ENCODE measurements at regions not wholly inside any gene's neighbourhood (a gene's known extent, or its start where the extent isn't known, plus 50 kb on each side); places are given as distances from the start of the nearest gene placed in this dataset.

DNA sequence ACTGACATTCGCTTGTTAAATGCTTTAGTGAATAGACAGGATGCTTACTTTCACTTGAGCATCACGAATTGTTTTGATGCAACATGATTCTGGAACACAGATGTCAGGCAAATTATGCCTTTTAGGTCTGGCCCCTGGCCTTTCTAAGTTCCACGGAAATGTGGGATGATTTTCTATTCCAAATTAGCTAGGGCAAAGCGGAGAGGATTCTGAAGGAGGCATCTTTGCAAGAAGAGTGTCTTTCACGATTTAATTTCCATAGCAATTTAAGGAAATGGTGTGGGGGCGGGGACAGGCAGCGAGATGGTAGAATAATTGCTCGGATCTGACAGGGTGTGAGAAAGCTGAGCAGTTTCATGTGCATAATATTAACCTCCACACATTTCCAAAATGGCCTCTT, 238.5 kb upstream of the KCNMB2 start:
- DNase-seq (ENCODE audit: low read depth in 2 of 2): no peak

DNA sequence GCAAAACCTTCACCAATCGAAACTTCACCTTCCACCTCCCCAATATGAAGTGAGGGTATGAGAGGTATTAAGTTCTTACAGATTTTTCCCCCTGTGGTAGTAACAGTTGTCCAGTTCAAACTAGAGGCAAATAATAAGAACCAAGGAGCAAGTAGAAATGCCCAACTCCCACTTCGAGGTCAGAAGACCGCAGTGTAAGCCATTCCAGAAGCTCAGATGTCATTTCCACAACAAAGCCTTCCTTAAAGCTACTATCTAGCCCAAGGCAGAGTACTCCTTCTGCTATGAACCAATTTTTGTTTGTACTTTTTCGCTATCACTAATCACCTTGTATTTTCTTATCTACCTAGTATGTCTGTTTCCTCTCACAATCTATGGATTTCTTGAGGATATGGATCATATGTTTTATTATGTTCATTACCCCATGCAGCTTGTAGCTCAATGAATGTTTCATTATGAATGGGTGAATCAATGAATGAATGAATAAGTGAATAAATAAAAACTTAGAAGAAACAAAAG, 235.7 kb upstream of the KCNMB2 start:
- no peak for DNase-seq (ENCODE audit: low read depth in 2 of 2)

DNA sequence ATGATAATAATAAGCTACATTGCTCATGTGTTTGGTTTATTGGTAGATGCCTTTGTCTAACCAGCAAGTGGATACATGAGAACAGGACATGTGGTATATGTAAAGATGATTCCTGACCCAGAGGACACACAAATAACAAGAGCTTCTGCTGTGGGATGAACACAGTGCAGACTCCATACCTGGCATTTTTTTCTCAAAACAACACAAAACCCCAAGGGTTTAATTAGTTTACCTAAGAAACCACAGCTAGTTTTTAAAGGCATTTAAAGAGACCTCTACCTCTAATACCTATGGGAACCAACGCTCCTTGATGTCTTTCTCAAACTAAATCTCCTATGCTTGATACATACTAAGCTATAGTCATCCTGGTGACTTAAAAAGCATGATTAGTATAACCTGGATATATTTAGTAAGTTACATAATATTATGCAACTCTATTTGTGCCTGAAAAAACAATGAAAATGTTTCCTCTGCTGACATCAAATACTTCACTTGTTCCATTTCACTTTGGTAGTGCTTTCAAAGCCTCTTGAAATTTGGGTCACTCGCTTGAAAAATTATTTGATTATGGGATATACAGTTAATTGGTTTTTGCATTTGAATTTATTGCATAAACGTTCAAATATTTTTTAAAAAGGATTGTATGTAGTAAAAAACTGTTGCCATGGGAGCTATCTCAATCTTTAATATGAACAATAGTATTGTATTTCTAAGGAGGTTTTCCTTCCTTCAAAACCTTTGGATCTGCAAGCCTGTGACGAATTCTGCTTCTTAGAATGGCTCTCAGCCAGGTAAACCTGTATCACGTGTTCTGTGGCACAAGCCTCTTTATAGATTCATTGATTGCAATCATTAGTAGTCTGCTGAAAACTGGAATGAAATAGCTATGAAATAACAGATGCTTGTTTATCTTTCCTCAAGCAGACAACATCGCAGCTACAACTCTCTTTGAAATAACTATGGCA, 233.0 kb upstream of the KCNMB2 start:
- no peak for DNase-seq (ENCODE audit: low read depth in 2 of 2)

DNA sequence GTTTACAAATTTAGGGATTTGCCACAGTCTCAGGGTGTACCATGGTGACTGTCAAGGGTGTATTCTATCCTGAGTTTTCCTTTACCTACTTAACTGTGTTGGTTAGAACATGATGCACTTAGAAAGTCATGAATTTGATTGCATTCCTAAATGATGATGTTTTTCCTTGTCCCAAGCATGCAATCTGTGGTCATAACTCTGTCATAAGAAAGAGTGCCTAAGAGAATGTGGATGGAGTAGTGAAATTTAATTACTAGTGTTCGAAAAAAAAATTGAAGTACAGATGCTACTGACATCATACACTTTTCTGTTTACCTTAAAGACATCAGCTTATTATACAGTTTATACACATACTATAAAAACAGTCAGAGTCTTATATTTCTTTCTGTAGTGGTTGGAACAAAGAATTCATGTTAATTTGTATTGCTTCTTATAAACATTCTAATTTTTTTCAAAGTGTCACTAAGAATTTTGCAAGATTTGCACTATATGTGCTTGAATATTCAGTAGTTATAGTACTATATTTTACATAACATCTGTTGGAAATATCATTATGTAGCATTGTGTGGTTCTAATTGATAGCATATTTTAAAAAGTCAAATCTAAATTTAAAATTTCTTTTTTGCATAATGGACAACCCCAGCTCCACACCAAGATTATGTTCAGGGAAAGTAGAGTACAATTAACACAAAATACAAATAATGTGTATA, 231.3 kb upstream of the KCNMB2 start:
- DNase-seq (ENCODE audit: low read depth in 2 of 2): no peak

DNA sequence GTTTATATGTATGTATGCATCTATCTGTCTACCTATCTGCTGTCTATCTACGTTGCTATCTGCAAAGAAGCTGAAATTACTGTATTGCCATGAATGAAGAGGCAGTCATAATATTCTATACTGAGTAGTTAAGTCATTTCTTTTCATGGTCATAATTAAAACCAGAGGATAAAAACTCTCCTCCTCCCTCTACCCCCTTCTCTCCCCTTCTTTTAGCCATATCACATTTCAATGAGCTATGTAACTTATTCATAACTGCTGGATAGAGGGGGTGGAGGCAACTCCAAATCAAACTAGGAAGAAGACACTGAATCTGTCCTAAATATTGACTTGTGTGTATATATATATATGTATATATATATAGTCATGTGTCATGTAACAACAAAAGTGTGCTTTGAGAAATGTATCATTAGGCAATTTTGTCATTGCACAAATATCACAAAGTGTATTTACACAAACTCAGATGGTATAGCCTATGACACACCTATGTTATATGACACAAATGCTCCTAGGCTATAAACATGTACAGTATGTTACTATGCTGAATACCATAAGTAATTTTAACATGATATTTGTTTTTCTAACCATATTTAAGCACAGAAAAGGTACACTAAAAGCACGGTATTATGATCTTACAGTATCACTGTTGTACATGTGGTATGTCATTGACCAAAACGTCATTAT, 229.7 kb upstream of the KCNMB2 start:
- DNase-seq (ENCODE audit: low read depth in 2 of 2): no peak

DNA sequence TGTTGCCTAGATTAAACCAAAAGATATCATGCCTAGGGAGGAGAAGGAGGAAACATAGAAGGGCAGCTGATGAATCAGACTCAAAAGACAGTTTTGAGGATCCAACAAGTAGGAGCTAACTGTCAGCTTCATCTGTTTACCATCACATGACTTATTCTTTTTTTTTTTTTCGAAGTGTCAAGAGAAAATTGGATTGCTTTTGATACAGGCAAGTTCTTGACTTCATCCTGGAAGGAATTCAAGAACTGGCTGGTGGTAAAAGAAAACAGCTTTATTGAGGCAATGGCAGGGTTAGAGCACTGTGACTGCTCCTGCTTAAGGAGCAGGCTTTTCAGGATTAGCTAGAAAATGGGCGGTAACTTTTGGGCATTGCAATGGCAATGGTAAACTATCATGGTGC, 227.5 kb upstream of the KCNMB2 start:
- DNase-seq (ENCODE audit: low read depth in 2 of 2): no peak

DNA sequence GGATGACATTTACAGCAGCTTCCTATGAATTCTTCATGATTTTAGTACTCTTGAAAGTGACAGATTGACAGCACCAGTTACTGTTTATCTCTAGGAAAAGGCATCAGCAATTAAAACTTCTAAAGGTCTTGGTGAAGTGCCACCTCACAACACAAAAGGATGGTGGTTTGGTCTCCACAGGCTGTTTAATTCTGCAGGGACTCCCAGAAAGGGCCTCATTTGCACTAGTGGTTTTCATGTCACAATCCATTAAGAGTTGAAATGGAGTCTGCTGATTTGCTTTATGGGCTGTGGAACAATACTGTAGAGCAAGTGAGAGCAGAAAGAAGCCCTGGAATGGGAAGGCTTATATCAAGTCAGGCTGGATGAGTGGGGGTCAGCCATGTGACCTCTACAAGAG, 225.3 kb upstream of the KCNMB2 start:
- DNase-seq (ENCODE audit: low read depth in 2 of 2): no peak

DNA sequence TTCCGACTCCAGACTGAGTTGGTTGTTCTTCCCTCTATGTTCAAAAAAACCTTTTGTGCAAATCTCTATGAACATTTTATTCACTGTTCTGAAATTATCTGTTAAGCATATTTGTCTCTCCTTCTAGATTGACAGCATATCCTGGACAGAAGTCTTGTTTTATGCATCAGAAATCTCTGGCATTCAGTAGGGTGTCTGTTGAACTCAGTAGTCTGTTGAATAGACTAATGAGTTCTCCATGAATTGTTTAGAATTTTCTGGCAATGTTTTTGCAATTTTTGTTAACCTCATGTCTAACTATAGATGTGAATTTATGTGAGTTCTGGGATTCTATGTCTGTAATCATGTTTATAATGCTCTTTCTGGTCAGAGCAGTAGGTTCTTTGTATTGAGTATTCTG, 222.5 kb upstream of the KCNMB2 start:
- no peak for DNase-seq (ENCODE audit: low read depth in 2 of 2)

DNA sequence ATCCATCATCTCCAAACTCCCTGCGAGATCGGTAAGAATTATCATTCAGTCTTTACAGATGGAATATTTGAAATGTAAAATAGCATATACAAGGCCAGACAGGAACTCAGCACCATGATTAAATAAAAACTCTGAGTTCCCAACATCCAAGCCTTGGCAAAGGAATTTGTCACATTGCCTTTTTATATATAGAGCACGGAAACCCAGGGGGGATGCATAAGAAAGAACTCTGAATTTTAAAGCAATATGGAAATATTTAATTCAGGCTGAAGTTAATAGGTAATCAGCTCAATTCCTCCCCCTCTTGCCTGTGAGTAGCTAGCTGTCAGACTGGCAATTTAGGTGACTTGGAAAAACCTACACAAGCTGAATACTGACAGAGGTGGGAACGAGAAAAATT, 217.9 kb upstream of the KCNMB2 start:
- no peak for DNase-seq (ENCODE audit: low read depth in 2 of 2)

DNA sequence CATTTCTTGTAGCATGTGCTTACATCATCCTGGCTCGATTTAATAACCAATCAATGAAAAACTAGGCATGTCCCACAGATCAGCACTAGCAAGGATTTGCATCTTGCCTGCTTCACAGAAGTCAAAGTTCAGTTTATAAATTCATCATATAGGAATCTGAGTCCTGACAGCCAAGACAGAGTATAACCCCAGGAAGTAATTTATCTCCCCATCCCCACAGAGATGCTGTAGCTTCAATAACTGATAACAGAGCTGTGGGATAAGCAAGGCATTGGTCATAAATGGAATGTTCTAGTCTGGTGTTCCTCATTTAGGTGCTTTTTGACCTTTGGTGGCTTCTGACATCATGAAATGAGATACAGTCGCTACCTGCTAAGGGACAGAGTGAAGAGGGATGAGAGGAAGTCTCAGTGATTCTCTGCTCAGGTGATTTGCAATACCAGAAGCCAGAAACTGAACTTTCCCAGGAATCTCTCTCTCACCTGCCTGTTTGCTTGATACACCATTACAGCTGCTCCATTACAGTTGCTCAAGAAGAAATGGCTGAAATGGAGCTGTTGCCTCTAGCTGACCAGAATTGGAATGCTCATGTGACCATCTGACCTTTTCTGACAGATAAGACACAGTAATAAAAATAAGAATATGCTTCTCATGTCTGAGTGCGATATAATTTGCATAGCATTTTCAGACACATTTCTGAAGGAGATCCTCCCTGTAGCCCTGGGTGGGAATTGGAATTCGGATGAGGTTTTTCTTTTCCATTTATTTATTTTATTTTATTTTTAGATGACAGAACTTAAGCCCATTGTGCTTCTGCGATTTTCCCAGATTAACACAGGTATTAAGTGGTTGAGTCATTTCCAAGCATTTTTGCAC, 217.1 kb upstream of the KCNMB2 start:
- no peak for DNase-seq (ENCODE audit: low read depth in 2 of 2)

DNA sequence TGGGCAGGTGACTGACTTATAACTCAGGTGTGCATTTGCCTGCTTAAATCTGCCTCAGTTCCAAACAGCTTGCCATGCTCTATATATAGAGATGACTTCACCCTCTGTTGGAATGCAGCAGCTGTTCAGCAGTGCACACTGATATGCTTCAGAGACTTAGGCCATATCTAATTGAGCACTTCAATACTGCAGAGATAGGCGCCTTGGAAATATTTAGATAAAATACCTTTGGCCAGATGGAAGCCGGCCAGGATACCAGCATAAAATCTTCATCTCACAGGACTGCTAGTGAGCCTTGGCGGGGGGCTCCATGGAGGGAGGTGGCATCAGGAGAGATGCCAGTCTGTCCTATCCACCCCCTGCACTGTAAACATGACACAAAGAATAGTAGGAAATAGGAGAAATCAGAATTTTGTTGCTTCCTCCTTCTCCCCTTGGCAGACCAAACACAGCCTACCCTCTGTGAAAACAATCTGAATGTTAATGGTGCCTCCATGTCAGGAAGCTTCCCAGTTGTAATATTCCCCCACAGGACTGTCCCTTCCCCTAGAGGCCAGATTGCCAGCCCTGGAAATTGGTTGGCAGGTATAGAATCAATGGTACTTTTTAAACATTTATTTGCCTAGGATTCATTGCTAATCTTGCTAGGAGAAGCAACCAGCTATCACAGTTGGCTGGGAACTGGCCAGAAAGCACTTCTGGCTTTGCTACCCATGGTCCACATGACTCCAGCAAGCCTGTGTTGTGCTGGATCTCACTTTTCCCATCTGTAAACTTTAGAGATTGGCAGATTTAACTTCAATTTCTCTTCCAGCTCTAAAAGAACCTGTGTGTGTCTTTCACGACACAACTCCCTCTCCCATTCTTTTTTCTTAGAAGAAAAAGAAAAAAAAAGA, 215.5 kb upstream of the KCNMB2 start:
- no peak for DNase-seq (ENCODE audit: low read depth in 2 of 2)

DNA sequence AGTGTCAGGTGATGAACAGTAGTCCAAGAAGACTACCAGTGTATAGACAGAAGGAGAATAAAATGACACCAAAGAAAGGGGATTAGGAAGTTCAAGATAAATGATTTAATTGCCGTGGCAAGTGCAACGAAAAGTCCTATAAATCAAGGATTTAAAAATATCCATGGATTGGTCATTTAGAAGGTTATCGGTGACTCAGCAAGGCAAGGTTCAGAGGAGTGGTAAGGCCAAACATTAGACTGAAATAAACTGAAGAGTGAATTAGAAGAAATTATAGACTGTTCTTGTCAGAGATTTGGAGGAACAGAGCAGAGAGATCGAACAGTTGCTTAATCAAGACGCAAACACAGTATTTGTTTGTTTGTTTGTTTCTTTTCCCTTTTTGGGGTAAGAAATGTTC, 211.9 kb upstream of the KCNMB2 start:
- DNase-seq (ENCODE audit: low read depth in 2 of 2): no peak

DNA sequence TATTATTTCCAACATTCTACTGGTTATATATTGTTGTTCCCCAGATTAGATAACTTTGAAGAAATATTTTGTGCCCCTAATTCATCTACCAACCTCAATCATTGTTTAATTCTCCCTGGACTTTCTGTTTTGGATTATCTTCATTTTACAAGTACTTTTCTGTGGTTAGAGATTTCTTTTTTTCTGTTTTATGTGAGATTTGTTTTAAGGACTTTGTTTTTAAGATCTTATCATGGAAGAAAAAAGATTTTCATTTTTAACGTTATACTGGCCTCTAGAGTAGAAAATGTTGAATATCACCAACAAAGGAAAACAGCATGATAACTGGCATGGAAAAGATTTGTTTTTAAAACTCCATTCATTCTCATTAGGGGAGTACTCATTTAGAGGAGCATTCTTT, 210.9 kb upstream of the KCNMB2 start:
- DNase-seq (ENCODE audit: low read depth in 2 of 2): no peak

DNA sequence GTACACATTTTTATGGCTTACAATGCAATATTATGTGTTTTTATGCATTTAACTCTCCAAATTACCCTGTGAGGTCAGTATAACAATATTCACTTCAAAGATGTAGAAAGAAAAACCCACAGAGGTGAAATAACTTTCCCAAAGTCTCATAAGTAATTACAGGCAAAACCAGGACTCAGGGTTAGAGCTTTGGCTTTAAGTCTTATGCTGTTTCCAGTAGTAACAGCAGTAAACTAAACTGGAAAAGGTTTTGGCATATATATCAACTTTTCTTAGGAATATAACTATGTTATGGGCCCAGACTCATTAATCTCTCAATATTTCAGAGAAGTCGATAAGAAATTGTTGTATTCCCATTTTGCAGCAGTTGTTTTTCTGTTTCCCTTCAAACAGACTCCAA, 206.3 kb upstream of the KCNMB2 start:
- no peak for DNase-seq (ENCODE audit: low read depth in 2 of 2)

DNA sequence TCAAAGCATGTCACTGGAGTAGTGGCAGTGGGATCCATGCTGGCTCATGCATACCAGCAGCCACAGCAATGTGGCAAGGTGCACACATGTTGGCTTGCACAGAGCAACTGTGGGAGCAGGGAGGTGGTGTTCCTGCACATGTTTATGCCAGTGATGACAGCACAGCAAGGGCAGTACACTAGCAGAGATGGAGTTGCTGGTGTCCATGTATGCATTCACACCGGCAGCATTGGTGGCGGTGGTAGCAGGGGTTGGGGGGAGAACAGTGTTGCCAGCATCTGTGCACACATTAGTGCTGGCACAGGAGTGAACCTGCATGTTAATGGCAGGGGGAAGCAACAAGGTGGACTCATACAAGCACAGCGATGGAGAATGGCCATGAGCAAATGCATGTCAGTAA, 202.0 kb upstream of the KCNMB2 start:
- DNase-seq (ENCODE audit: low read depth in 2 of 2): no peak

DNA sequence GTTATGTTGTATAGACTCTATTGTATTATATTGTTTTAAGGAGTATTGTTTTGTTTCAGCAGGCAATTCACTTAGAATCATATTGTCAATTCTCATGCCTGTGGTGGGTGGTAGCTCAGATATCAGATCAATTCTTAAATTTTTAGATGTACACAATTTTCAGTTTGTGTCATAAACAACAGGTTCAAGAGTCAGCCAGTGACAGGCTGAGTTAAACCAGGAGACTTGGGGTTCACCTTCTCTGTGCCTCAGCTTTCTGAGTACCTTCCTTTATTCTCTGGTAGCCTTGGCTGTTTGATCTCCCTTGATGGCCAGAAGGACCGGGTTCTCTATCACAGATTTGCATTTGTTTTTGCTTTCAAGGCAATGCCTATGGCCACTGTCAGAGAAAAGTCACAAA, 199.9 kb upstream of the KCNMB2 start:
- DNase-seq (ENCODE audit: low read depth in 2 of 2): no peak

DNA sequence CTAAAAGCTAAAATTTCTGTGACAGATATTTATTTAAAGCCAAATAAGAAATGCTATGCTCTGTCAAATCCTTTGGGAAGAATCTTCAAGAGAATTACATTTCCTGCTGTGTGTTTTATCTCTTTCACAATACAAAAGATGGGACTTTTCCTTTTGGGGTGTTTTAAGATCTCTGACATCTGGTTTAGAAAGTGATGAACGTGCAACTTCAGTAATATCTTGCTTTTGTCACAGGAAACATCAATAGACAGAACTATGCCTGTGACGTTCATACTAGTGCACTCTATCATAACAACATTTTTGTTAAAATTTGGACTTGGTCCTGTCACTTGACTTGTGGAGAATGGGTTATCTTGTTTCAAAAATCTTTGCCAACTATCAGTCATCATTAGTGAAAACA, 195.7 kb upstream of the KCNMB2 start:
- DNase-seq (ENCODE audit: low read depth in 2 of 2): no peak

DNA sequence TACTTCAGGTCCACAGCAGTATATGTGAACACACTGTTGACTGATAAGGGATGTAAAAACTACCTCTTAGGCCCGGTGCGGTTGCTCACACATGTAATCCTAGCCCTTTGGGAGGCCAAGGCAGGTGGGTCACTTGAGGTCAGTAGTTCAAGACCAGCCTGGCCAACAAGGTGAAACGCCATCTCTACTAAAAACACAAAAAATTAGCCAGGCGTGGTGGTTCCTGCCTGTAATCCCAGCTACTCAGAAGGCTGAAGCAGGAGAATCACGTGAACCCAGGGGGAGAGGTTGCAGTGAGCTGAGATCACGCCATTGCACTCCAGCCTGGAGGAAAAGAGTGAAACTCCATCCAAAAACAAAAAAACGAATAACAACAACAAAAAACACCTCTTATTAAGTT, 194.6 kb upstream of the KCNMB2 start:
- no peak for DNase-seq (ENCODE audit: low read depth in 2 of 2)

DNA sequence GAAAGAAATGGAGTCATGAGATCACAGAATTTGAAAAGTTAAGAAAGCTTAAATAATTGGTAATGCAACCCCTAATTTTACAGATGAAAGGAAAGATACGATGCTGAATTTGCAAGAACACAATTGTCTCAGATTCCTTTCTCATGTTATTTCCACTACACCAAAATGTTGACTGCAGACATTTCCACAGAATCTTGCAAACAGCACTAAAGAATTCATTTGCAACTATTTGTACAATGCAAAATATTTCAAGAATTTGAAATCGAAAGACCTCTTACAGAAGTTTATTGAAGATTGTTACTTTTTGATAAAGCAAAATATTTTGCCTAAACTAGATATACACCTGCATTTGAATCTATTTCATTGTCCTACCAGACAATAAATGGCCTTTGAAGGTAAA, 194.1 kb upstream of the KCNMB2 start:
- DNase-seq (ENCODE audit: low read depth in 2 of 2): no peak

DNA sequence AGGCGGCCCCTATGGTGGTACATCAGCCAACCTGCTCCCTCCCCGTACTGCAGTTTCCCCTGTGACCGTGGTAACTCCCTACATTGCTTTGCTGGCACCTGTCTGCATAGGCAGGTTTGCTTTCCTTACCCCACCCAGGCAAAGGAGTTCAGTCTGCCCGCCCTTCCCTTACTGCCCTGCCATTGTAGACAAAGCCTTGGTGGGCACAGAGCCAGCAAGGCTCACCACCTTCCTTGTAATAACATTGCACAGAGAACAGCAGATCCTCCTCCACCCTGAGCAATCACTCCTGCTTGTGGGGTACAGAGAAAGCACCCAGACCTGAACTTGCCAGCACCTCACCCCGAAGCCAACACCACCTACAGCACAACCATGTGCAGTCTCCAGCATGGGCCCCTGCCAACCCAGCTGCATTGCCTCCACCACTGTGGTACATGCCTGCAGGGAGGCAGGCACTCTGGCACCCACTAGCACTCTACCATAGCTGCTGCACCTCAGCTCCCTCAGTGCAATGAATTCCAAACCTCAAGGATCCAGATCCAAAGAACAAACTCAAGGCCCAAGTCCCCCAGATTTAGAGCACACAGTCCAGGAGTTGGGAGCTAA, 192.7 kb upstream of the KCNMB2 start:
- DNase-seq (ENCODE audit: low read depth in 2 of 2): no peak
